HUES48 (cell line): ENCODE measurements at regions not wholly inside any gene's neighbourhood (a gene's known extent, or its start where the extent isn't known, plus 50 kb on each side); places are given as distances from the start of the nearest gene placed in this dataset.

Experiments used
- H3K27ac ChIP-seq: one replicate; pipeline ENCODE4 v1.7.0; 2013; ENCODE audit warnings: low read depth, low read length, inconsistent platforms
- H3K27me3 ChIP-seq: 2 replicates; pipeline ENCODE4 v1.6.1; 2013; ENCODE audit warnings: mild to moderate bottlenecking, low read length; ENCODE audit not compliant: control insufficient read depth, insufficient read depth
- H3K36me3 ChIP-seq: 2 replicates; pipeline ENCODE4 v1.6.1; 2013; ENCODE audit warnings: low read length; ENCODE audit not compliant: control insufficient read depth, insufficient read depth
- H3K4me1 ChIP-seq: 2 replicates; pipeline ENCODE4 v1.6.1; 2013; ENCODE audit warnings: mild to moderate bottlenecking, low read length; ENCODE audit not compliant: control insufficient read depth, insufficient read depth
- H3K4me3 ChIP-seq: 2 replicates; pipeline ENCODE4 v1.5.1; 2013; ENCODE audit warnings: mild to moderate bottlenecking, low read depth, low read length
- H3K9ac ChIP-seq: 2 replicates; pipeline ENCODE4 v1.6.1; 2013; ENCODE audit warnings: mild to moderate bottlenecking, low read depth, low read length, moderate library complexity
- H3K9me3 ChIP-seq: 2 replicates; pipeline ENCODE4 v1.6.1; 2013; ENCODE audit warnings: low read length; ENCODE audit not compliant: control insufficient read depth, insufficient read depth

DNA sequence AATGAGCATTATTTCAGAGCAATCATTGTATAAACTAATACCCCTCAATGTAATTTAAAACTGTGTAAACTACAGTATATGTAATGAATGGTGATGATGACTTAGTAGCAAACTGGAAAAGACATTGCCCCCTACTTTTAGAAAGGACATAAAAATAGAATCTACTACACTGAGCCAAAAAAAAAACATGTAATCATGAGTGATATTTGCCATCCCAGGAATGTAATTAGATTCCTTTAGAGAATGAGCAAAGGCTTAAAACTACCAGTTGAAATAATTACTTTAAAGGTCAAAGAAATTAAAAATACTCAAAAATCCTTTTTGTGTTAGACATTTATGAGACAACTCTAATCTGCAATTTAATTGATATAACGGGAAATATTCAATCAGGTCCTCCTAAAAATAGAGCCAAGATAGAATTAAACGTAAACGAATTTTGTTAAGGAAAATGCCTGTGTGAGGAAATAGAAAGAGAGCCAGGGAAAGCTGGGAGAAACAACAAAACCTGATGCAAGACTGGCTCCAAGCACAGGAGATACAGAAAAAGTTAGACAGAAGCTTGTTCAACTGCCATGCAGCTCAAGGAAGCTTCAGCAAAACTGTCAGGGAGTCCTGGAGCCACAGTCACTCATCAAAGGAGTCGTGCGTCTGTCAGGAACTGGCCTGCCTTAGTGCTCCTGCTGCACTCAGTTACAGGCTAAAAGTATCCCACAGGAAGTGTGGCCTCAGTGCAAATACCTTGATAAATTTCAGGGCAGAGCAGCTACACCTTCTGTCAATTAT is 655.7 kb upstream of the INTU start:
- Histone ChIP-seq H3K27me3 (no peaks in the 10 kb centered on the region), H3K4me1 (0 out of 2 replicates have a peak, but pooled peaks cover 3% of the 10 kb centered on the region), H3K9me3 (no peaks in the 10 kb centered on the region), H3K4me3 (no peak overlapping the region), H3K9ac (0 out of 2 replicates have a peak overlapping the region, but pooled peaks have one; percentile 11), H3K27ac (no peak overlapping the region), H3K36me3 (no peaks in the 10 kb centered on the region)

- H3K27me3 ChIP-seq: no peaks in the 10 kb centered on the region
- no peaks in the 10 kb centered on the region for H3K36me3 ChIP-seq
- H3K4me1 ChIP-seq: no peaks in the 10 kb centered on the region
- no peaks in the 10 kb centered on the region for H3K9me3 ChIP-seq
- no peak overlapping the region for H3K9ac ChIP-seq
- no peak overlapping the region for H3K27ac ChIP-seq
- H3K4me3 ChIP-seq: no peak overlapping the region
Measured at GRCh38 chr4:126986005-126986404, 646.8 kb upstream of the INTU start.

DNA sequence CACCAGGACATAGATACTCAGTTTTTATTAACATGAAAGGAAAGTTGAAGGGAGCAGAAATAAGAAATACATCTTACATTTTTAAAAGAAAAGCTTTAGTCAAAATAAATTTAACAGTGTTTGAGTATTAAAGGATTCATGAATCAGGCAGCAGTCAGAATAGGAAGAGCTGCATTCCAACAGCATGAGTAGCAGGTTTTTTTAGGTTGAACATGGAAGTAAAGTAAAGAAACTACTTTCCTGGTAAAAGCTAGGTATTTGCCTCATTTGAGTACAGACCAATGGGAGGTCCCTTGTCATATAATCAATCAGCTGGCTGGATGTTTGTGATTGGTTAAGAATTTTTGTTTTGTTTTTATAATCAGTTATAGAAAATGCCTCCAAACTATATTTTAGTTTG is 645.9 kb upstream of the INTU start:
- Histone ChIP-seq H3K9me3 (no peaks in the 10 kb centered on the region), H3K36me3 (no peaks in the 10 kb centered on the region), H3K4me3 (no peak overlapping the region), H3K4me1 (no peaks in the 10 kb centered on the region), H3K9ac (no peak overlapping the region), H3K27me3 (no peaks in the 10 kb centered on the region), H3K27ac (no peak overlapping the region)

DNA sequence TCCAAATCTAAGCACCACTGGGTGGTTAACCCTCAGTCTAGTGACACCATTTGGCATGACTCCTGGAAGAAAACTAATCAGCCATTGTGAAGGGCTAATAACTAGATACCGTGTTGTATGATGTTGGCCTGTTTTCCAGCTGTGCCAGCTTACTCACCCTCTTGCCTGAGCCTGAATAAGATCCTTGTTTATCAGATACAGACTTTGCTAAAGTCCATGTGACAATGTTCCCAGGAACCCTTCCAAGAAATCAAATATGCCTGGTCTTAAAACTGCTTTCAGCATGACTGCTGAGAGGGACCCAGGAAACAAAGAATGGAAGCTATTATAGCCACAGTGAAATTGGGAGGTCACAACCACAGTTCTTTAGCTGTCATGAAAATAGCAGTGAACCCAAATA is 640.8 kb upstream of the INTU start:
- Histone ChIP-seq H3K27ac (no peak overlapping the region), H3K9ac (no peak overlapping the region), H3K36me3 (no peaks in the 10 kb centered on the region), H3K9me3 (no peaks in the 10 kb centered on the region), H3K27me3 (no peaks in the 10 kb centered on the region), H3K4me3 (no peak overlapping the region), H3K4me1 (no peaks in the 10 kb centered on the region)

- Histone ChIP-seq H3K9me3 (no peaks in the 10 kb centered on the region), H3K27ac (no peak overlapping the region), H3K4me1 (no peaks in the 10 kb centered on the region), H3K36me3 (no peaks in the 10 kb centered on the region), H3K9ac (no peak overlapping the region), H3K4me3 (no peak overlapping the region), H3K27me3 (no peaks in the 10 kb centered on the region)
Measured at GRCh38 chr4:126992910-126993309, 639.8 kb upstream of the INTU start.

DNA sequence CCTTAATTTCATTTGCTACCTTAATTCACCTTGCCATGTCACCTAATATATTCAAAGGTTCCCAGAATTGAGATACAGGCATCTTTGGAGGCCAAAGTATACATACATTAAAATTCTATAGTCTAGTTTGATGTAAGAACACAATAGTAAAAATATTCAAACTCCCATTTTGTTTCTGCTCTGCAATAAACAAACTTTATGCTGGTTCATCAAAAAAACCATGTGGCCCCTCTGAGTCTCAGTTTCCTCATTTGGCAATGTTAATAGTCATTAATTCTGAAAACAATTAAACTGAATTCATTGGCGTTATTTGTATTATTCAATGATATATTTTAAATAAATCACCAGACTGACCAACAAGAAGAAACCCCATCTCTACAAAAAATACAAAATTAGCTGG is 639.4 kb upstream of the INTU start:
- Histone ChIP-seq H3K27ac (no peak overlapping the region), H3K4me3 (no peak overlapping the region), H3K36me3 (no peaks in the 10 kb centered on the region), H3K4me1 (no peaks in the 10 kb centered on the region), H3K27me3 (no peaks in the 10 kb centered on the region), H3K9ac (no peak overlapping the region), H3K9me3 (no peaks in the 10 kb centered on the region)

DNA sequence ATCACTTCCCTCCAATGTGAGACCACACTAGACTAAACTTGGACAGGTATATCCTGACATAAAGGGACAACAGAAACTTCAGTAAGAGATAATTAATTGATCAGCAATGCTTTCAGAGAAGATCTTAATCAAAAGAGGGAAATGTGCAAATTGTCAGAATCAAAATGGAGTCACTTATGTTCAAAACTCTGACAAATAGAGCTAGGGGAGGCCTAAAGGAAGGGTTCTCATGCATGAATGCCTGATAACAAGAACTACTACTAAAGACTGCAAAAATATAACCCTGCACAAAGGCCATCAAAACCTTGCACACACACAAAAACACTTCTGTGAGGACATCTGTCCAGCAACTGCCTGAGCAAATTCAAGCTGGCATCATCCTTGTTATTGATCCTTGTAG is 637.5 kb upstream of the INTU start:
- no peaks in the 10 kb centered on the region for H3K4me1 ChIP-seq
- no peaks in the 10 kb centered on the region for H3K9me3 ChIP-seq
- H3K9ac ChIP-seq: no peak overlapping the region
- H3K36me3 ChIP-seq: no peaks in the 10 kb centered on the region
- no peak overlapping the region for H3K27ac ChIP-seq
- H3K4me3 ChIP-seq: no peak overlapping the region
- H3K27me3 ChIP-seq: no peaks in the 10 kb centered on the region

DNA sequence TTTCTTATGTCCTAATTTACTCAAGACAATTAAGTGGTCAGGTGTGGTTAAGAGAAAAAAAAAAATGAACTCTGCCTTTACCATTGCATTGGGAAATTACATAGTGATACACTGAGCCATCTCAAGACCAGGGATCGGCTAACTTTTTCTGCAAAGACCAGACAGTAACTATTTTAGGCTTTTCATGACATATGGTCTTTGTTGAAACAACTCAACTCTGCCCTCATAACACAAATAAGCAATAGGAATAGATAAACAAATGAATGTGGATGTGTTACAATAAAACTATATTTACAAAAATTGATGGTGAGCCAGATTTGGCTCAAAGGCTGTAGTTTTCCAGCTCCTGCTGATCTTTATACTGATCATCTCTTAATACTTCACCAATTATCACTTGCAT is 632.6 kb upstream of the INTU start:
- H3K36me3 ChIP-seq: no peaks in the 10 kb centered on the region
- H3K27me3 ChIP-seq: no peaks in the 10 kb centered on the region
- H3K9me3 ChIP-seq: no peaks in the 10 kb centered on the region
- no peak overlapping the region for H3K27ac ChIP-seq
- no peaks in the 10 kb centered on the region for H3K4me1 ChIP-seq
- no peak overlapping the region for H3K4me3 ChIP-seq
- no peak overlapping the region for H3K9ac ChIP-seq

DNA sequence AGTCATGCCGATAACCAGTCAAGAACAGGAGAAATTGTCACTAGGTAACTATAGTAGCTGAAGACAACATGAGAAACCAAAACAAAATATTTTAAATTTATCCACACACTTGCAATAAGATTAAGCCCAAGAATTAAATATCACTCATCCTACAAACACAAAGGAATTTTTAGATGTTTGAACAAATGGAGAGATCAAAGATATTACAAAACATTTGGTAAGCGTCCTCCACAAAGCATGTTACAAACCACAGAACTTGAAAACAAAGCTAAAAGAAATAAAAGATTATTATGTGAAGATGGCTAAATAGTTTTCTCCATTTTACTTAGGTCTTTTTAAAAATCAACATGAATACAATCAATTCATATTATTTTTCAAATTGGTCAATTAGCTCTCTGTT is 631.9 kb upstream of the INTU start:
- H3K36me3 ChIP-seq: no peaks in the 10 kb centered on the region
- no peak overlapping the region for H3K4me3 ChIP-seq
- H3K9me3 ChIP-seq: no peaks in the 10 kb centered on the region
- H3K9ac ChIP-seq: no peak overlapping the region
- H3K27me3 ChIP-seq: no peaks in the 10 kb centered on the region
- no peaks in the 10 kb centered on the region for H3K4me1 ChIP-seq
- no peak overlapping the region for H3K27ac ChIP-seq

DNA sequence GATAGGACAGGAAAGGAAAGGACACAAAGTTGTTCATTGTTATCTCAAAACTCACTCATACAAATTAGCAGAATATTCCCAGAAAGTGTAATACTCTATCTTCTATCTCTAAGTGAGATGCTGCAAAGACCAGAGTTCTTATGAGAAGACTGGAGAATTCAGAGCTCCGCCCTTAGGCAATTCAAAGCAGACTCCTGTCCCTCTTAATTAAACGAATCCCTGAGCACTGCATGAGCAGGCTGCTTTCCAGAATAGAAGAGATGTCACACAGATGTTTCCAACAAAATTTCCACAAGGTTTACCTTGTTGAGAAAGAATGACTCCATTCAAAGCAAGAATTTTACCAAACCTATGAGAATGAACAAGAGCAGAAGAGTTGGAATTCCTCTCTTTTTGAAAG is 630.8 kb upstream of the INTU start:
- H3K27me3 ChIP-seq: no peaks in the 10 kb centered on the region
- H3K4me1 ChIP-seq: no peaks in the 10 kb centered on the region
- no peak overlapping the region for H3K4me3 ChIP-seq
- H3K9ac ChIP-seq: no peak overlapping the region
- no peak overlapping the region for H3K27ac ChIP-seq
- no peaks in the 10 kb centered on the region for H3K9me3 ChIP-seq
- no peaks in the 10 kb centered on the region for H3K36me3 ChIP-seq

DNA sequence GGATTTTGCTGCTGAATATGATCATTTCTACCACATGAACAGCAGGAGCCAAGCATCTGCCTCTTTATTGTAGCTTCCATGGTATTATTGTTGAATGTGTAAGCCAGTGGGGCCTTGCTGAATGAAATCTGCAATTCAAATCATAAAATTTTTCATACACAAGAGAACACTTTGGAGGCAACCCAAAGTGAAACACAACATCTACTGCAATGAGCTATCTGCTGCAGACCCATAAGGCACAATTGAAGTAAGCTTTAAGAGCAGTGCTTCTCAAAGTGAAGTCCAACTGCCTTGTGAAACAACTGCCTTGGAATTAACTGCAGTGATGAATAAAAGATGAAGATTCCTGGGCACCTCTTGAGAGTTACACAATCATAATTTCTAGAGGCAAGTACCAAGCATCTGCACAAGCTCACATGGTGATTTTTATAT is 626.3 kb upstream of the INTU start:
- Histone ChIP-seq H3K4me1 (peaks cover 8% of the 10 kb centered on the region), H3K4me3 (no peak overlapping the region), H3K9ac (no peak overlapping the region), H3K36me3 (no peaks in the 10 kb centered on the region), H3K27me3 (no peaks in the 10 kb centered on the region), H3K9me3 (no peaks in the 10 kb centered on the region), H3K27ac (no peak overlapping the region)
